Dedifferentiated amniotic fluid mesenchymal stem cell (primary cell): ENCODE measurements at regions not wholly inside any gene's neighbourhood (a gene's known extent, or its start where the extent isn't known, plus 50 kb on each side); places are given as distances from the start of the nearest gene placed in this dataset.

Source experiments
- DNase-seq: peaks from one replicate; pipeline ENCODE4 v3.0.0-alpha.2; 2016; ENCODE audit errors: extremely low spot score

GRCh38 chr1:82578086-82578726 is 777.5 kb downstream of the ADGRL2 start:
- no peak for DNase-seq

- DNase-seq, result no peak
Measured at GRCh38 chr1:82567348-82567747, 766.6 kb downstream of the ADGRL2 start.

GRCh38 chr1:82565546-82565945 is 764.8 kb downstream of the ADGRL2 start:
- peak; percentile 63 for DNase-seq

- DNase-seq, result peak; percentile 82
Measured at GRCh38 chr1:82565146-82565545, 764.4 kb downstream of the ADGRL2 start.

DNA sequence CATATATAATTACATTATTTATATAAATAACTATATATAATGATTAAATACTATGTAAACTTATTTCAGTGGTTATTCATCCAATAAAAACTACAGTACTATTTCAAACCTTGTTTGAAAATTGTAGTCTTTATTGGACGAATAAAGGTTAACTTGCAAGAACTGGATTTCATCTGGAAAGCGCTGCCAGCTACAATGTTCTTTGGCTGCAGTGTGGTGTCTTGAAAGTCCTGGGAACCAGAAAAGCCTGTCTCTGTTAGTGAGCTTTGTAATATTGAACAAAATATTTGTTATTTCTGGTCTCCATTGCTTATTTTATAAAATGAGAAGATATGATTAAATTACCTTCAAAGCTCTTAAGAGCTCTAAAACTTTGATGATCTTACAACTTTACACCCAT is 763.6 kb downstream of the ADGRL2 start:
- no peak for DNase-seq

DNA sequence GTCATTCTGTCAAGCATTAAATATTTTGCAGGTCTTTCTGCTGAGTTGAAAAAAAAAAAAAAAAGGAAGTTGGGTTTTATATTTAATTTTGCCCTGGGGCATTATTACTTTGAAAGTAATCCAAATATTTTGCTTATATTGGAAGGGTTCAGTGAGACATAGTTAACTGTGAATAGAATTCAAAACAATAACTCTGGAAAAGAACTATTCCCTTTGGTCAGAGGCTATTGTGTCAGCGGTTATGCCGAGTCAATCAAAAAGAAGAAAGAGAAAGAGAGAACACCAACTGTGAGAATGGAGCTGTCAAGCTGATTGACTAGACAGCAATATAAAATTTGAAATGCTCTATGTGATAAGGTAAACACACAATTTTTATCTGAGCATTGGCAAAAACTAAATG is 761.7 kb downstream of the ADGRL2 start:
- DNase-seq, result peak; percentile 19

DNA sequence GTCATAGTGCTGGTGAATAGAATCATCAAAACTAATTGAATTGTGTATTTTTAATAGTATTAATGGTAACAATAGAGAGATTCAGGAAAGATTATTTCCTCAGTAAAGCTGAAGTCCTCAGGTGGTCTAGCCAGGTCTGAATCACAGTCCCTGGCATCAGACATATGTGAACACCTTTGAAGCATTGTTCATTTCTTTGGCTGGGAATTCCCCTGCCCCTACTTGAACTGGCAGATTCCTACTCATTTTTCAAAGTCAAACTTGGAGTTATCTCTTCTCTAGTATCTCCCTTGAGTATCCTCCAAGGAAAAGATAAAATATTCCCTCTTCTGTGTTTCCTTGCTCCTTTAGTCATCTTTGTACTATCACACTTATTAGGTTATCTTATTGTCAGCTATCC is 759.8 kb downstream of the ADGRL2 start:
- no peak for DNase-seq

DNA sequence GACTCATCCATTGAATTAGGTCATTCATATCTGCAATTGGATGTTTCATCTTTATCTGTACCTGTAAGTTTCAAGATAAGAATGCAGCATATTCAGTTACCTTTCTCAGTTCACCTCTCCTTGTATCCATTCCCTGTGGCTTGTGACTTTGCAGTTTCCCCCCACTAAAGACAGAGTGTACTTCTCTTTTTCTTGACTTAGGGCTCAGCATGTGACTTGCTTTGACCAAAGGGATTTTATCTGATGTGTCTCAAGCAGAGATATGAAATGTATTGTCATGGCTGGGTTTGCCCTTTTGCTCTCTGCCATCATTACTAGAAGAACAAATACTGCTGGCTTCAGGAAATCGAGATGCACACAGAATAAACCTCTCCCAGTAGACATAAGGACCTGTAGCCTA is 754.8 kb downstream of the ADGRL2 start:
- DNase-seq, result no peak

GRCh38 chr1:82549841-82550240 is 749.1 kb downstream of the ADGRL2 start:
- no peak for DNase-seq

GRCh38 chr1:82542766-82543165 is 742.0 kb downstream of the ADGRL2 start:
- no peak for DNase-seq

GRCh38 chr1:82542141-82542540 is 741.4 kb downstream of the ADGRL2 start:
- DNase-seq, result no peak

DNA sequence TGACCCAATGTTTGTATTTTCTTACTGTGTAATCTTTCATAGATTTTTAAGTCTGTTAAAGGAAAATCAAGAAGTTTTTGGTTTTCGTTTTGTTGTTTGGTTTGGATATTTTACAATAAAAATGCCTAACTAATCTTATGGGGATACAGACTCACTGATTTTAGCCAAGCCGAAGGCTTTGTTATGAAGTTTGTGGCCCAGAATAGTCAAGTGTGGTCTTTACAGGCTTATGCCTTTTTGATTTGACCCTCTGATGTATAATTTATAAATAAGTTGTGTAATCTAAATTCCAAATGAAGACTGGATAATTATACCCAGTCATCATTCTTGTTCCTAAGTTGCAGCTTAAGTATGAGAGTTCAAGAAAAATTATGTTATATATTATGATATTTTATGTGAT is 739.3 kb downstream of the ADGRL2 start:
- DNase-seq, result no peak

DNA sequence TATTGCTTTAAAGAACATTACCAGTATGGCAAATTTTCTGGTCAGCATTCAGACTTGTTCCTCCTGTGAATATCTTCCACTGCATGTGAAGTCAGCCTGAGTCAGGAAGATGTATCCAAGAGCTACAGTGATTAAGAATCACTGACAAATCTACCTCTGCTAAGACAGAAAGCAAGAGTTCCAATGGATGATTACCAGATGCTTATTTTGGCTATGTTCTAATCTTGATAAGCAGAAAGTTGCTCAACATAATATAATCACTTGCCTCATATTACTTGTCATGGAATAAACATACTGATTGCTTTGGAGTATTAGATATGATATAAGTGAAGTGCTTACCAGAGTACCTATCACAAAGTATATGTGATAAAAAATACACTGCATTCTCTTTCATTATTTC is 738.1 kb downstream of the ADGRL2 start:
- peak; percentile 26 for DNase-seq

GRCh38 chr1:82534996-82535395 is 734.3 kb downstream of the ADGRL2 start:
- DNase-seq, result no peak

DNA sequence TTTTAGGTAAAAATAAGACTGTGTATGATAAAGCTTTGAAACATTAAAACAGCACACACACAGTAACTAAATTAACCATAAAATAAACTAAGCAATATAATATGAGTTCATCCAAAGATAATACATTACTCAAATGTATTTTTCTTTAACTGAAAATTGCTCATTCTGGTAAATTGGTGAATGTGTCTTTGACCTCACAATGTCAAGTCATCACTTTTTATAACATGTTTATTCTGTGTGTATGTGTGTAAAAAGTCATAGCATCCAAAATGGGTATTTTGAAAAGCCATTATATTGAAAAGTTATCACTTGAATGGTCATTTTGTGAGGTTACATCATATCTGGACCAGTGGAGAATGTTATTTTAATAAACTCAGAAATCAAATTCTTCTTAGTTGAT is 724.6 kb downstream of the ADGRL2 start:
- DNase-seq, result no peak

DNA sequence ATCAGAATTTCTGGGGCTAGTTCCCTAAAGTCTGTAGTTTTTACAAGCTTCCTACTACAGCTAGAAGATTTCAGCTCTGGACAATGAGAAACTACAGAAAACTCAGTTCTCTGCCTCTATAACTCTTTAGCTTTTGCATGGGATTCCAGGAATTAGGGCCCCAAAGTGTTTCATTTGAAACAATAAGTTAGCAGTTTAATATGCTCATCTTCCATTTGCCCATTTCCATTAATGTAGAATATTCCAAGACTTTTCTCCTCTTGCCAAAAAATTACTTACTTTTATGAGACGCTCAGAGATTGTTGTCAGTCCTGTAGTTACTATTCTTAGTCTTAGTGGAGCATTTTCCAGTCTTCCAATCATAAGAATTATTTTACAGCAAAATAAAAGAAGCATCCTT is 719.9 kb downstream of the ADGRL2 start:
- DNase-seq, result no peak

GRCh38 chr1:82517586-82517985 is 716.9 kb downstream of the ADGRL2 start:
- DNase-seq, result no peak

DNA sequence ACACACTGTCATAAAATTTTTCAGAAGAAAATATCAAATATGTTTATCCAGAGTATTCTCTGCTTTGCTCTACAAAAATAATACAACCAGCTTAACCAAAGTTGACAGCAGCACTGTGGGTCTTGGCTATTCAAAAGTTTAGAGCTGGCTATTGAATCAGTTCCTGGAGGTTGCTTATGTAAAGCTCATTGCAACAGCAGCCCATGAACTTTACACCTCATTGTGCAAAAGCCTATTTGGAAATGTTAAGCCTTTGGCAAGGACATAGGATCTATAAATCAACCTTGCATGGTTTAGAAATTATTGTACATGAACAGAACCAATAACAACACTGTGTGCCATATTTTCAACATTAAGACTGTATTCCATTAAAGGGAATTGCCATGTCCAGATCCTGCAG is 714.9 kb downstream of the ADGRL2 start:
- no peak for DNase-seq

GRCh38 chr1:82511441-82511840 is 710.7 kb downstream of the ADGRL2 start:
- DNase-seq, result no peak

GRCh38 chr1:82510431-82510830 is 709.7 kb downstream of the ADGRL2 start:
- DNase-seq, result no peak

GRCh38 chr1:82507011-82507410 is 706.3 kb downstream of the ADGRL2 start:
- DNase-seq, result no peak

DNA sequence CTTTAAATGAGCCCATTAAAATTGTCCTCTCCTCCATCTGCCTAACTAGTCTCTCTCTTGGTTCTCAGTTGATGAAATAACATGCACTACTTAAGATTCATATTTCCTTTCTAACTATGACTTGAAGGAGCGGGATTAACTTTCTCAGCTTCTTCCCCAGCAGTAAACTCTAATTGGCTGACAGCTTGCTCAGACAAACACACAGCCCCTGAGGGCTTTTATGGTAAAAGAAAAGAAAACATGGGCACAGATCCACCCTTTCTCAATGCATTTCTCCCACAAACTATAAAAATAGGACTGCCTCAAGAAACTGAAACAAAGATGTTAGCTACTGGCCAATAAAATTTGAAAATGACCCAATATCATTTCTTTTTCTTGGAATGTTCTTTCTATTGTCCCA is 703.1 kb downstream of the ADGRL2 start:
- DNase-seq, result peak; percentile 83

DNA sequence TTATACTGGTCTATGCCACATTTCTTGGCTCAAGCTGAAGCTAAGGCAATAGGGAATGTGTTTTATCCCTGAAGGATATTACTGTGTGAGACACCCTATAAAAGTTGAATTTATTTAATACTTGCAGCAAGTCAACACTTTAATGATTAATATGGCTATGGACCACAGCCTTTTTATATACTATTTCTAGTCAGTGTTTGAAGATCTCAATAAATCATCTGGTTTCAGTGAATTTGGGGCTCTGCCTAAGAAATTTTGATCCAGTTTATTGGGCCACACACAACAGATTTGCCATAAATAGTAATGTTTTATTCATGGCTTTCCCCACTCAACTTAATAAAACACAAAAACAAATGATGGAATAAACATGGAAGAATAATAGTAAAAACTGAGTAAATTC is 698.3 kb downstream of the ADGRL2 start:
- no peak for DNase-seq

- DNase-seq, result no peak
Measured at GRCh38 chr1:82494117-82494516, 693.4 kb downstream of the ADGRL2 start.
